GM19455 (cell line): ENCODE measurements at regions not wholly inside any gene's neighbourhood (a gene's known extent, or its start where the extent isn't known, plus 50 kb on each side); places are given as distances from the start of the nearest gene placed in this dataset.
"Not testable (repeated sequence)": the region's sequence is repeated elsewhere in the genome, so short reads cannot be mapped to it uniquely, and the experiment has no call there.

Experiments
- ATAC-seq: cut with Tn5 transposase; IDR thresholded peaks from one replicate; pipeline ENCODE4 v1.9.1; 2021; ENCODE audit not compliant: unreplicated experiment

GRCh38 chr3:187795207-187795960, 50.1 kb upstream of the BCL6 start:
- ATAC-seq: no peak

DNA sequence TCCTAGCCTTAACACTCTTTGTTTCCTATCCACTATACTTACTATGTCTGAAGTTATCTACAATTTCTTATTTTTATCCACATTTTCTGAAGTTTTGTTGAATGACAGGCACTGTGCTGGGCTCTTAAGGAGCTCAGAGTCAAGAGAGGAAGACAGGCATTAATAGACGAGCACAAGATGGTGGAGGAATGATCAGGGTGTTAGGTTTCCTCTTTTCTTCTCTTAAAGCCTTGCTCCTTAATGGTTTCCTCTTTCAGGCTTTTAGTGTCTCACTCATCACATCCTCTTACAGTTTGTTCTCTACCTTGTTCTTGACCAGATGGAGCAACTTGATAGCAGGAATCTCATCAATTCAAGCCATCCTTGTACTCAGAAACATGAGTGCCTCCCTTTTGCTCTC, 52.9 kb upstream of the BCL6 start:
- no peak for ATAC-seq

DNA sequence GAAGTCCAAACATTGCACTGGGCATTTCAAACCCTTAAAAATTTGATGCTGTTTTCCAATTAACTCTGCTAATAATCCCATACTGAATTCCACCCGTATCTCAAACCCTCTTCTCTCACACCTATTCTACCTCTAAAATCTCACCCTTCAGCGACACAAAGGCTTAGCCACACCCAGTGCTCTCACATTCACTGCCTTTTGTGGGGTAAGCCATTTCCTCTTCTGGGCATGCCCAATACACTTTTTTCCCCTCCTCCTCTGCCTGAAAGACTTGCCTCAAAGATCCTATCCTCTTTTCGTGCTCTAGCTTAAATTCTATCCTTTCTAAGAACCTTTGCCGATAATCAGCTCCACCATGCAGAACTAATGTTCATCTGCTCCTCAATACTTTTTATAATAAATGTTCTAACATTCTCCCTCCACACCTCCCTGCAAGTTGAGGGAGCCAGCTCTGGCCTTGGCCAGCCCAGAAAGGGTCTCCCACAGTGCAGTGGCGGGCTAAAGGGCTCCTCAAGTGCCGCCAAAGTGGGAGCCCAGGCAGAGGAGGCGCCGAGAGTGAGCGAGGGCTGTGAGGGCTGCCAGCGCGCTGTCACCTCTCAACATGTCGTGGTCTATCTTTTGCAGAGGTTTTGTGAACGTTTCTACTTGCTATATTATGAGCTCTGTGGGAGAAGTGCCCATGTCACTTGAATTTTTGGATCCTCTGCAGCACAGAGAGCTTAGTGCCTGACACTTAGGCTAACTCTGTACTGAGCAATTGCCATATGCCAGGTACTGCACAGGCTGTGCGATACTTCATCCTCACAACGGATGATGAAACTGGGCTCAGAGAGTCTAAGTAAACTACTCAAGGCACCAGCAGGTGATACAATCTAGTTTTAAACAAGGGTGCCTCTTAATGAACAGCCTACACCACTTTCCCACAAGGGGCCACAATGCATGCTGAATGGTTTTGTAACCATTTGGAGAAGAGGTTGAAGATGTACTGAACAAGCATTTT, 53.6 kb upstream of the BCL6 start:
- ATAC-seq: no peak

DNA sequence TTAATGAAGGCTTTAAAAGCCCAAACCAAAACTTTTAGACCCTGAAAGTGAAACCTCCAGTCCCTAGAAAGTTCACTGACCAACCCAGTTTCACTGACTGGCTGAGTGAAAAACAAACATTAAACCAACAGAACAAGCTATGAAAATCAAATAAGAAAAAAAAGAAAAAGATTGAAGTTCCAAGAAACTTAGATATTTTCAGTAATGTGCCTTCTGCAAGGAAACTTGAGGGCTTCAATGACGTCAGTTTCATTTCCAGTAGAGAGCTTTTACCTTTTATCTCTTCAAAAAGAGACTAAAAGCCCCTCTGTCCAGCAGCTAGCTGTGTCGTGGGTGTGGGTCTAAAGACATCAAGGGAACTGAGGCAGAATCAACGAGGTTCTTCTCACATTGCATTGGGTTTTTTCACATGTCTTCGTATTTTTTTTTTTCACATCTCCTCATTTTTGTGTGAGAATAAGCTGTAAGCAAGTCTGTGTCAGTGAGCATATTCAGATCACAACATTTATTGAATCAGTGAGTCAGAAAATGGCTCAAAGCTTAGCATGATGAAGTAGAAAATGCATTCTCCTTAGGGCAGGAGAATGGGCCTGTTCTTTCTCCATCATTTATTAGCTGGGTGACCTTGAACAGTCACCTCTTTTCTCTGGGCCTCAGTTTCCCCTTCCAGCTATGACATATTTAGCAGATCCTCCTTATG, 54.8 kb upstream of the BCL6 start:
- ATAC-seq: no peak

- ATAC-seq: no peak
Observed at GRCh38 chr3:187801152-187801551, 55.9 kb upstream of the BCL6 start.

- no peak for ATAC-seq
Observed at GRCh38 chr3:187802203-187802927, 57.1 kb upstream of the BCL6 start.

DNA sequence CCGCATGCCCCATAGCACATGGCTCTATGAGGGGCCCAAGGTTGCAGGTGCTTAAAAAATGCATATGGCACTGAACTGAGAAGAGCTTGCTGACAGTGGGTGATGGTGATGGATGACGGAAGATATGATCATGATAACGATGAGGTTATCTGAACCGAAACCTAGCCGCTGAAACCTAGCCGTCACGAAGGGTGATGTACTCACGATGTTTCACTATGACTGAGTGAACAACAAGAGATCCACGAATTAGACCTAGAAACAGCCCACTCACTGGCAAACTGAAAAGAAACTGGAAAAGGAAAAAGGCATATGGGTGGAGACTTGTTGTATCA, 57.6 kb upstream of the BCL6 start:
- ATAC-seq: peak; percentile 88

- no peak for ATAC-seq
Observed at GRCh38 chr3:187804120-187804744, 59.0 kb upstream of the BCL6 start.

DNA sequence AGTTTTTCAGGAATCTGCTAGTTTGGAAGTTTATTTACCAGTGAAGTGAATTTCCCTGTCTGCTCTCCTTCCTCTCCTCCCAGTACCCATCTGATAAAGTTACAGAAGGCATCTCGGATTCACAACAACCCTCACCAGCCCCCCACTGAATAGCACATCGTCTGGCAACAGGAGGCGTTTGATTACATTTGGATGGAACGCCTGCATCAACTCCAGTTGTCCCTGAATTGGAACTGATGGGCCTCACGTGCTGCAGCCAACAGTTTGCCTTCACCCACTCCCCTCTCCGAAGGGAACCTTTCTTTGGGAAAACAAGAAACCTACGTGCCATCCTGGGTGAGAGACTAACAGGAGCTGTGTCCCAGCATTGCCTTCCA, 59.5 kb upstream of the BCL6 start:
- ATAC-seq: no peak

DNA sequence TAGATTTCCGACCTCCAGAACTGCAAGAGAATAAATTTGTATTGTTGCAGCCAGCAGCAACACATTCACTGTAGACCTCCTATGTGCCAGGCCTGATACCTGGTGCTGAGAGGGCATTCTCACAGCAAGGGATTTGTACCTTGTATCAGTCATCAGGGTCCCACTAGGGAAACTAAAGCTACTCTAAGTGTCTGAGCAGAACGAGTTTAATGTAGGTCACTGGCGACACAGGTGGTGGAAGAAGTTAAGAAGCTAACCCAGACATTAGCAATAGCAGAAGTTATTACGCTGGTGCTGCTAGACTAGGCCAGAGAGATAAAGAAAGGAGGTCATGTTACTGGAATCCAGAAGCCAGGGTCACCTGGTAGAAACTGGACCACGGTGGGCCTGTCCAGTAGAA, 60.5 kb upstream of the BCL6 start:
- no peak for ATAC-seq

GRCh38 chr3:187807086-187807862, 62.0 kb upstream of the BCL6 start:
- no peak for ATAC-seq

DNA sequence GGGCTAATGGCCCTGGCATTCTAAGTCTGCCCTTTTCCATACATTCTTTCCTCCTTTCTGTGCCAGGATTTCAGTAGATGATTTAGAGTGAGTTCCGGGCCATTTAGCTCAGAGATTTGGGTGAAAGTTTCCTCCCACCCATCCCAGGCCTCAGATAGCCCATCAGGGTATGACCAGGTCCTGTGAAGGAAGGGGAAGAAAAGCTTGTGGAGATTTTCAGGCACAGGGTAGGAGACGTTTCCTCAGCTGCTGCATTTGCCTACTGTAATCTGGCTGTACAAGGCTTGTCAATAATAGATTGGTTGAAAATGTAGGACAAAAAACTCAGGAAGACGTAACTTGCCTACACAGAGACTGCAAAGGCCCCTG, 63.2 kb upstream of the BCL6 start:
- ATAC-seq: no peak

GRCh38 chr3:187809612-187809991, 64.3 kb upstream of the BCL6 start:
- ATAC-seq: no peak

GRCh38 chr3:187810021-187810446, 64.8 kb upstream of the BCL6 start:
- ATAC-seq: no peak

GRCh38 chr3:187811585-187812250, 66.5 kb upstream of the BCL6 start:
- ATAC-seq: no peak

- ATAC-seq: no peak
Observed at GRCh38 chr3:187812496-187812895, 67.2 kb upstream of the BCL6 start.

GRCh38 chr3:187813198-187813597, 67.9 kb upstream of the BCL6 start:
- ATAC-seq: no peak

GRCh38 chr3:187817766-187818165, 72.5 kb upstream of the BCL6 start:
- not testable (repeated sequence) for ATAC-seq

DNA sequence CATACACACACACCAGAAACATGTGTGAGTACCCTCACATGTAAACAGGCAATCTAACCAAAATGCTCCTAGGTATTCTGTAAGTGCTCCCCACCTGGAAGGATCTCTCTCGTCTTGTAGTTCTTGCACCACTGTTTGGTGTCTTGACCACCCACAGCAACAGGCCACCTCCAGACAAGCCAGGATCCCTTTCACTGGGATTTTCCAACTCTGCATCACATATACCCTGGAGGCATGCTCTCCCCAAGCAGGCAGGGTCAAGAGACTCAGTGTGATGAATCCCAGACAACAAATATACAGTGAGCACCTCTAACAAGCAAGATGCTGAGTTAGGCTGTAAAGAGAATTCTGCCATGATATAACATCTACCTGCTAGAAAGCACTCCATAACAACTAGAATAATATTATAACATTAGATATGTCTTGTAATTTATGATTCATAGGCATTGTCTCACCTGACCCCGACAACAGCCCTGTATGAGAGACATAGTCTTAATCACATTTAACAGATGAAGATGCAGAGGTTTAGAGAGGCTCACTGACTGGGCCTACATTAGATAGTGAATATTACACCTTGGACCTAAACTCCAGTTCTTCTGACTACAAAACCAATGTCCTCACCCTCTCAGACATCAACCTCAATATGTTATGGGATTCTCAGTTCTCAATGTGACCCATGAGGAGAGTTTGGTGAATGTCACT, 76.5 kb upstream of the BCL6 start:
- no peak for ATAC-seq
